OCI-M2 (cell line): ENCODE measurements at regions not wholly inside any gene's neighbourhood (a gene's known extent, or its start where the extent isn't known, plus 50 kb on each side); places are given as distances from the start of the nearest gene placed in this dataset.
"Not testable (repeated sequence)": the region's sequence is repeated elsewhere in the genome, so short reads cannot be mapped to it uniquely, and the experiment has no call there.

Experiments
- DNase-seq: peaks from one replicate; lab custom pipeline; 2025; ENCODE audit not compliant: unreplicated experiment; lab: John Stamatoyannopoulos, UW

DNA sequence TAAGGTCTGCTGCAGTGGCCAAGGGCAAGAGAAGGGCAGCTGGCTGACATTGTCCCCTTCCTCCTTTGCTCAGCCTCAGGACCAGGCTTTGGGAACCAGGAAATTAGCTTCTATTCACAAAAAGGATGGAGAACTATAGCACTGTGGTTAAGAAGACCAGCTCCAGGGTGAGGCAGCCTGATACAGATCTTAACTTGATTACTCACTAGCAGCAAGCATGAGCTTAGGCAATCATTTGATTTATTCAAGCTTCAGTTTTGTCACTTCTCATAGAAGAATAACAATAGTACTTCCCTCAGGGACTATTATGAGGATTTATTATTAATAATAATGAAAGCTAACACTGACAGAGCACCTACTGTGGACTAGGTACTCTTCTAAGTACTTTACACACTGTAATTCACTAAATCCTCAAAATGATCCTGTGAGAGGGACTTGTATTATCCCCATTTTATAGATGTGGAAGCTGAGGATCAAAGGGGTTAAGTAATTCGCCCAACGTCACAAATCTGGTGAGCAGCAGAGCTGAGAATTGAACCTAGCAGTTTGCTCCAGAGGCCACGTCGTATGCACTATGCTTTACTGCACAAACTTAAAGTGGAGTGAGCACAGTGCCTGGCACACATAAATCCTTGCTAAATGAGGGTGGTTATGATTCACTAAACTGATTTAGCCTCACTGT lies 130.4 kb upstream of the PAK3 start:
- no peak for DNase-seq

GRCh38 chrX:110964786-110965185 lies 131.2 kb upstream of the PAK3 start:
- DNase-seq: no peak

DNA sequence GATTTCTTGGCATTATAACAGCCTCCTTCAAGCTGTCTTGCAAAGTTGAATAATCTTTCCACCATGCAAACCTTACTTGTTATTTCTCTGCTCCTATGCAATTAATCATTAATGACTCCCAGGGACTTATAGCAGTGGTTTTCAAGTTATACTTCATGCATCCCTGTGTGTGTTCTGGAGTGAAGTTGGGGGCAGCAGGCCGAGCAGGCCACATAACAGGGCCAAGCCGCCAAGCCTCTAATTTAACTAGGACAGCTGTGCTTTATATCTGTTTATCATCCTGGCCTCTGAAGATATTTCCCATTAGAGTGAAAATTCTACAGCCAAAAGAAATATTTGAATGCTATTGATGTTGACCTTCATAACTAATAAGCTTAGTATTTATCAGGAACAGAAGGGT lies 133.5 kb upstream of the PAK3 start:
- DNase-seq: no peak

DNA sequence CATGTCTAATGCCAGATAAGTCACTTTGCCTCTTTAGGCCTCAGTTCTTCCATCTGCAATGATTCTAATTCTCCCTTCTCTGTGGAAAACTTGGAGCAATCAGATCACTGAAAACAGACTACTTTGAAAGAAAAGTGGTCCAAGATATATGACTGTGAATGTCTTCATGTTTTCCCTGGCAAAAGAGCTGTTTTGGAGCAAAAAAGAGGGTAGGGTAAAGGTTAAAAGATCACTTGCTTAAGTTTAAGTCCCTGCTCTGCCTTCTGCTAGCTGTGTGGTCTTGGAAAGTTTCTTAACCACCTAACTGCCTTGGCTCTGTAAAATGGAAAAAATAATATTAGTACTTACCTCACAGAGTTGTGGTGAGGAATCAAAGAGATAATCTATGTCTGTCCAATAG lies 140.3 kb upstream of the PAK3 start:
- no peak for DNase-seq

DNA sequence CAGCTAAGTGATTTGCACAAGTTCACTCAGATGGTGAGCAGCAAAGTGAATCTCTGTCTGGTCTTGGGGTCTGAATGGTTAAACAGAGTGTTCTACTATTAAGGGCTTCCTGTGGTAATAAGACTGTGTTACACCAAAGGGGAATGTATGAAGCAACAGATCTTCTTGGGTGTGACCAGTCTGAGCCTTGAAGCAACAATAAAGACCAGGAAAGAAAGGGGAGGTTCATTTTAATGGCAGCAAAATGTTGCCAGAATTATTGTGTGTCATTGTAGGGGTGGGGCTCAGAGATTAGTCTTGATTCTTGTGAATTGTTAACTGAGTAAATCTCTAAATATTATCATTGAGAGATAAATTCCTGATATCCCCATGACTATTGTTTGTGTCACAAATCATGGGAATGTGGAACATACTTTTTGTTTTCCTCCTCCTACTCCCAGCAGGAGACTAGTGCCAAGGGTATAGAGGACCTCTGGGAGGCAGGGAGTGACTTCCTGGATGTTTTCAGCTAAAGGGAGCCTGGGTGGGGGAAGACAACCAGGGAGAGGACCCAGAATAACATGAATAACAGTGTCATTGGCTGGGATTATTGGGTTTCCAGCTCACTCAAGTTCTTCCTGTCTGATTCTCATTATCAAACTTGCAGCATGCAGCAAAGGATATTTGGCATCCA lies 141.4 kb upstream of the PAK3 start:
- no peak for DNase-seq

- DNase-seq: no peak
Measured at GRCh38 chrX:110951472-110952269, 144.3 kb upstream of the PAK3 start.

DNA sequence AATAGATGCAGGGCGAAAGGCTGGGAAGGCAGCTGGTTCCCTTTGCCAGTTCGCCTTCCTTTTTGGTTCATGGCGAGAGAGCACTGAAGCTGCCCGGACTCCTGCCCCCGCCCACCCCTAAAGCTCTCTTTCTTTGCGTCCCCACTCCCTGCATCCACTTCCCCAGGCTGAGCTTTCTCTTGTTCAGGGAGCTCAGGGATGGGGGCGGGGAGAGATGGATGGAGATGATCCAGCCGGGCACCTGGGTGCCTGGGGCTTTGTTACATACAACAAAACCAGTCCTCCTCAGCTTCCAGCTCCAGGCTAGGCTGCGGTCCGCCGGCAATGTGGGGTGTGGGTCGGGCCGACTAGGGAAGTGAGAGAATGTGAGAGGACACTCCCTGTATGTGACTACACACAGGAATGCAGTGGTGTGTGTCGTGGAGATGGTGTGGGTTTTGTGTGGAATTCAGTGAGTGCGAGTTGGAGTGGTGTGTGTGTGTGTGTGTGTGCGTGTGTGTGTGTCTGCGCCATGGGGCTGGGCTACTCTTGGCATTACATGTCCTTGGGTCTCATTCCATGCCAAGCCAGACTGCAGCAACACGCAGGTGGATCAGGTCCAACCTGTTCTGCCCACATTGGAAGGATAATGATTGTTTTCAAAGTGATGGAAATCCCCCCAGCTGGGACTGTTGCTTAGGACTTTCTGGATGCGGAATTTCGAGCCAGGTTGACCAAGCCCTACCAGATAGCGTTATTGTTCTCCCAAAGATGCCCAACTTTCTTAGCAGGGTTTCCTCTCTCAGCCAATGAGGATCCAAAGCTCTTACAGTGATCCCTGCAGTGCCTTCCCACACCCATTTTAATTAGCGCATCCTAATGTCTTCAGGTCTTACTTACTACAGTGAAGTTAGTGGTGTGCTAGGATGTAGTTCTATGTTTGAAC lies 149.4 kb upstream of the CHRDL1 start:
- no peak for DNase-seq

GRCh38 chrX:110944311-110944750 lies 148.7 kb upstream of the CHRDL1 start:
- DNase-seq: no peak

- no peak for DNase-seq
Measured at GRCh38 chrX:110941906-110942305, 146.3 kb upstream of the CHRDL1 start.

- DNase-seq: no peak
Measured at GRCh38 chrX:110938977-110939732, 143.5 kb upstream of the CHRDL1 start.

DNA sequence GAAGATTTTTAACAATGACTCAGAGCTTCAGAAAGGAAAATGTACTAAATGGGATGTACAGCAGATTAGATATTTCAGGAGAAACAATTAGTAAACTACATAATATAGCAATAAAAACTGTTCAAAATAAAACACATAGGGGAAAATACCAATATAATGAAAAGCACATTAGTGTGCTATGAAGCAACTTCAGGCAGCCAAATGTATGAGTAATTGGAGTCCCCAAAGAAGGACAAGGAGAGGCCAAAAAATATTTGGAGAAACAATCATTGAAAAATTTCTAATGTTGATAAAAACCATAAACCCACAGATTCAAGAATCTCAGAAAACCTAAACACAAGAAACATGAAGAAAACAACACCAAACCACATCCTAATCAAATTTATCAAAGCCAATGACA lies 129.3 kb upstream of the CHRDL1 start:
- no peak for DNase-seq

GRCh38 chrX:110920991-110921390 lies 125.4 kb upstream of the CHRDL1 start:
- no peak for DNase-seq

DNA sequence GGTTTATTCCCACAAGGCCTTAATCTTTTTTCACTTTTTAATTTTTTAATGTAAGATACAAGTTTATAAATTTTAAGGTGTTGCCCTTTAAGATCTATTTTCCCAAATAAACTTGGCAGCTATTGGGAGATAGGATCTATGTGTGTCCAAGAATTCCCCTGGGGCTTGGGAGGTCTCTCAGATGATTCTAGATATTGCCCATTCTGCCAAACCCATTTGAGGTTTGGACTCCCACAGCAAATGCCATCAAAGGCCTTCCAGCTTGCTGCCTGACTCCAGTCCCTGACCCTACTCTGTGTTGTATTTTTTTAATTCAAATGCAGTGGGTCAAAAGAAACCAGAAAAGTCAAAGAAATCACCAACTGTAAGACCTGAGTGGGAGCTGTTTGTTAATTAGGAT lies 120.0 kb upstream of the CHRDL1 start:
- DNase-seq: no peak

DNA sequence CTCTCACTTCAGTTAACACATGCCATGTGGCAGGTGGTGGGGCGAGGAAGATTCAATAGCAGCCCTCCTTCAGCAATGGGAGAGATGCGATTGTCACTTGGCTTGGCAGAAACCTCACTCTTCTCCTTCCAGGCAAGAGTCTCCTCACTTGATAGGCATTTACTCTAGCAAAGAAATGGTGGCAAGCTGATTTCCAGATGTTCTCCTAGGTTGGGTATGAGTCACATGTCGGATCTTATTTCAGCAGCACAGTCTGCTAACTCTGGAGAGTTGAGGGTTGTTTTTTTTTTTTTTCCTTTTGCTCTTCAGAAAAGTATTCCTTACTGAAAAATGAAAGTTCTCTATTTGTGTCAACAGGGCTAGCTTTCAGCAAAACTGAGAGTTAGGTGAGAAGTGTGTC lies 119.5 kb upstream of the CHRDL1 start:
- DNase-seq: no peak

DNA sequence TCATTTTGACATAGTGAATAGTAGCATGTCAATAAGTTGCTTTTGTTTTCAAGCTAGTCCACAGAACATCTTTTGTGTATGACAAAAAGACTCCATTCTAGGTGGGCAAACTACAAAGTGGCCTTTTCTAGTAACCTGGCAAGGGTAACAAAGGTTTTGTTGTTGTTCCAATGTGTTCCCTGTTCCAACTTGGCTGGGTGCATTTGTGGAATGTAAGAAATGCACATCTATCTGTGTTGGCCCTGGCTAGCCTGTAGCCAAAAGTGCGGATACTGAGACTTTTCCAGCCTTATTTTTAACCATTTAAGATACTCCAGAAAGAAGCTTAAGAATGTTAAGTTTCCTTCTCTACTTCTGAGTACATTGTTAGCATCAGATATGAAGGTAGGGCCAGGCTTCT lies 118.7 kb upstream of the CHRDL1 start:
- DNase-seq: no peak

DNA sequence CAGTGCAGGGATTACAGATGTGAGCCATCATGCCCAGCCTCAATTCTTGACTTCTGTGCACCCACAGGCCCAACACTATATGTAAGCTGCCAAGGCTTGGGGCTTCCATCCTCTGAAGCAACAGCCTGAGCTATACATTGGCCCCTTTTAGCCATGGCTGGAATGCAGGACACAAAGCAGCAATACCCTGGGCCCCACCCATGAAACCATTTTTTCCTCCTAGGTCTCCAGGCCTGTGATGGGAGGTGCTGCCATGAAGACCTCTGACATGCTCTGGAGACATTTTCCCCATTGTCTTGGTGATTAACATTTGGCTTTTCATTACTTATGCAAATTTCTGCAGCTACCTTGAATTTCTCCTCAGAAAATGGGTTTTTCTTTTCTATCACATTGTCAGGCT lies 109.1 kb upstream of the CHRDL1 start:
- DNase-seq: not testable (repeated sequence)

DNA sequence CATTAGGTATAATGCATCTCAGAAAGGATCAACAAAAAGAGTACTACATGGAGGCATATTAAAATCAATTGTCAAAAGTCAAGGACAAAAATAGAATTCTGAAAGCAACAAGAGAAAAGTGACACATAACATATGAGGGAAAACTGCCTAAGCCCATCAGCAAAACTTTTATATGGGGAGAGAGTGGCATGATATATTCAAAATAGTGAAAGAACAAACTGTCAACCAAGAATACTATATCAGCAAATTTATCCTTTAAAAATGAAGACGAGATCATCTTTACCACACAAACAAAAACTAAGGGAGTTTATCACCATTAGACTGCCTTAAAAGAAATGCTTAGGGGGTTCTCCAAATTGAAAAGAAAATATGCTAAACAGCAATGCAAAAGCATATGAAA lies 86.4 kb upstream of the CHRDL1 start:
- DNase-seq: no peak

GRCh38 chrX:110877326-110877725 lies 81.7 kb upstream of the CHRDL1 start:
- no peak for DNase-seq

DNA sequence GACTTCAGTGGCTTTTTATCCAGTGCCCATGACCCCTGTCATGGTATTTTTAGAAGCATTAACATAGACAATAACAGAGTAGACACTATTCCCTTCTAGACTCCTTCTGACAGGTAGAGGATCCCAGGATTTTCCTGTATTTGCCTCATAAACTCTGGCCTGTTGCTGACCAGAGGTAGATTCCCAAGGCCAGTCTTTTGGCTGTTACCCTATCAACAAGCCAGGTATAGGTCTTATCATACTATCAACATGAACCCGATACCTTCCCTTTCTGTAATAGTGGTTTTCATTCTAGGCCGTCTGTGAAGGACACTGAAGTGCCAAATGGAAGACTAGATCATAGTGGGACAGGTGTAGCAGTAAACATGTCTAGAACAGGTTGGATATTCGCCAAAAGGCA lies 76.2 kb upstream of the CHRDL1 start:
- DNase-seq: no peak

DNA sequence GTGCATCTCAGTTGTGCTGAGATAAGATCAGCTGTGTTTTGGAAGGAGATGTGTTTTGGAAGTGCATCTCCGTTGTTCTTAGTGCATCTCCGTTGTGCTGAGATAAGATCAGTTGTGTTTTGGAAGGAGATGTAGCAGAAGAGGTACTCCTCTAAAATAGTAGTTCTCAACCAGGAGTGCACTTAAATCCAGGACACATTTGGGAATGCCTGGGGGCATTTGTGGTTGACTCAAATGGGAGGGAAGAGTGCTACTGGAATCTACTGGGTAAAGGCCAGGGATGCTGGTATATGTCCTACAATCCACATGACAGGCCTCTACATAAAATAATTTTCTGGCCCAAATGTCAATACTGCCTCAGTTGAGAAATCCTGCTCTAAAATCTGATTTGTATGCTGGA lies 70.8 kb upstream of the CHRDL1 start:
- no peak for DNase-seq
